NT2/D1 (cell line): ENCODE measurements at regions not wholly inside any gene's neighbourhood (a gene's known extent, or its start where the extent isn't known, plus 50 kb on each side); places are given as distances from the start of the nearest gene placed in this dataset.

Experiments used
- SUZ12 ChIP-seq: IDR thresholded peaks from 2 replicates; pipeline ENCODE4 v1.6.1; 2011; ENCODE audit not compliant: insufficient read length, insufficient read depth; ENCODE audit errors: extremely low read depth
- YY1 ChIP-seq: IDR thresholded peaks from 2 replicates; pipeline ENCODE4 v1.6.1; 2011; ENCODE audit not compliant: insufficient read length, insufficient read depth

DNA sequence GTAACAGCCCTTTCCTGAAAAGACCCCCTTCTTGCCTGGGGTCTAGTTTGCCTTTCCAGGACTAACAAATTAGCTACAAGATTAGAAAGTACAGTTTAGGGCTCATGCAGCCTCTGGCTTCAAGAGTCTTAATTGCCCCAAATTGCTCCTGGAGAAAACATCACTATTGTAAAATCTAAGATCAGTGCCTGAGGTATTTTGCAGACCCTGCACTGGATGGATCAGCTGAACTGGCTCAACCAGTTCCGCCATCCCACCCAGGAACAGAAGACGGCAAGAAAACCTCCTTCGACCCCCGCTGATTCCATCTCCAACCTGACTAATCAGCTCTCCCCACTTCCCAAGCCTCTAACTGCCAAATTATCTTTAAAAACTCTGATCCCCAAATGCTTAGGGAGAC lies 236.5 kb upstream of the KCNG1 start:
- TF ChIP-seq SUZ12, result no peak
- TF ChIP-seq YY1, result no peak
